DMS53 (cell line): ENCODE measurements at regions not wholly inside any gene's neighbourhood (a gene's known extent, or its start where the extent isn't known, plus 50 kb on each side); places are given as distances from the start of the nearest gene placed in this dataset.

ENCODE experiments used
- DNase-seq: peaks from one replicate; lab custom pipeline; 2025; lab: John Stamatoyannopoulos, UW

DNA sequence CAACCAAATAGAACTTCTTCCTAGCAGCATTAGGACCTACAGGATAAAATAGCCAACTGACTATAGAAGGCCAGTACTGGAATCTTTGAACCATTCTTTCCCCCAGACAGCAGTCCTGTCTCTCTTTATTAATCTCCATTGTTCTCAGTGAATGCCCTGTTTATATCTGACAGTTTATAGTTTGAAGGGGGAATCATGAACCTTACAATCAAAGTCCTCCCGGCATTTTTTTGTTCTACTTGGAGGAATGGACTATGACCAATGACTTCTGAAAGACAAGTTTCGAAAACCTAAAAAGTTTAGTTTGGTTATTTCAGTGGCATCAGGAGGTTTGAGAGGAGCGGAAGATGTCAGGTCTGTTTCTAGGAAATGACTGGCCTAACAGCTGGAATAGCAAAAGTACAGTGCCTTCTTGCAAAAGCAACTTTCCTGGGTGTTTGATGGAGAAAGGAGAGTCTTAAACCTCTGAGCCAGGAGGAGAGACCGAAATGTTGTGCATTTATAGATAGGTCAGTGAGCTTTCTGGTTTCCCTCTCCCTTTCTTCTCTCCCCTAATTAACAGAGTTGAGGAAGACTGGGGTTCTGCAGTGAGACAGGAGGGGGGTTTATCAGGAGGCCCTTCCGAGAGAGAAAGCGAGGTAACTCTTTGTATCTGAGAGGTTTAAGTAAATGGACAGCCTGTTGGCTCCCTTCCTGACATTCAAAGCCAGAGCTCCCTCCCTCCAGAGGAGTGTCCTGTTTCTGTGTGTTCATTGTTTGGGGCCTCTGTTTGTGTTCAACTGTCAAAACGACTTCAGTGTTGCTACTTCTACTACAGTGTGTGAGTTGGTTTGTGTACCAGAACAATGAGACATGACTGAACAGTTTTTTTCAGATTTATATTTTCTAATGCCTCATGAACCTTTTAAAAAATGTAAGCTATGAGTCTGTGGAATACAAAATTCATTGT is 383.0 kb upstream of the RARB start:
- no peak for DNase-seq

DNA sequence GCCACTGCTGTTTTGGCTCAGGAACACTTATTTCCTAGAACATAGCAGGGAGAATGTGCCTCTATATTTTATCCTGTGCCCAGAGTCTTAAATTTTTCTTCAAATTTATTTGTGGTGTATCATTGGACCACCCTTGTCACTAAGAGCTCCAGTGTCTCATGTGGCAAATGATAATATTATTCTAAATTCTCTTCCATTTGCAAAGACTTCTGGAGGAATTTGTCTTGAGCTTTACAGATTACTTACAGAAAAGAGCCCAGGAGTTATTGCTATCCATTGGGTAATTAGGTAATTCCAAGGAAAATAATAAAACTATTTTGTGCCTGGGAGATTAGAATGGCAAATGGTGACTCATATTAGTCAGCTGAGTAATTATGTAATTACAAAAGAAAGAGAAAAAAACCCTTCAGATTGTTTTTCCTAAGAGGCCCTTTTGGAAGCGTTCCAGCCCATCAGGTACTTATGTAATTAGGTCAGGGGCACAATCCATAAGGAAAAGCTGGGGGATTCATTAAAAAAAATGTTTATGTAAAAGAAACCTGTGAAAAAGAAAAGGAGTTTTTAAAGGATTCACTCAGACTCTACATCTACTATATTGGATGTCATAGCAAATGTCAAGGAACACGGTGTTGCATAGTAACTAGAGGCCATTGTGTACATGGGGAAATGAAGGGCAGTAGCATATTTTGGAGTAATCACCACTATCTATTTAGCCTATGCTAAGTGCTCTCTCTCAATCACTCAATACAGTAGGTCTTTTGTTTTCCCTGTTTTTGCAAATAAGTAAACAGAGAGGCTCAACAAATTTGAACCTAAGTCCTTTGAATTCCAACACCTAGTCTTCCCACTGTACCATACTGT is 380.9 kb upstream of the RARB start:
- peak; percentile 0 for DNase-seq

DNA sequence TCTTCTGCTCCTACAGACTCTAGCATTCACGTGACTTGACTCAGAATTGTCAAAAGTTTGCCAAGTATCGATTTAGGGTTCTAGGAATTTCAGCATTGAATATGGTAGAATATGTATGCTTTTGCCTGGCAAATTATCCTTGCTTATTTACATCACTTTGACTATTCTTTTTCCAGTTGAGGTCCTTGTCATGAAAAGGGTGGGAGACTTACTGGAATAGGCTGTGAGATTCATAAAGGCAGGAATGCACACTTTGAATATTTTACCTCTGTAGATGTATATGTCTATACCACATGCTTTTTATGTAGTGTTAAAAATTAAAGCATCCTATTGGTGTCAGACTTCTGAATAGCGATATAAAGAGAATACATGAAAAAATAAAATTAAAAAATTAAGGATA is 378.8 kb upstream of the RARB start:
- DNase-seq = no peak

DNA sequence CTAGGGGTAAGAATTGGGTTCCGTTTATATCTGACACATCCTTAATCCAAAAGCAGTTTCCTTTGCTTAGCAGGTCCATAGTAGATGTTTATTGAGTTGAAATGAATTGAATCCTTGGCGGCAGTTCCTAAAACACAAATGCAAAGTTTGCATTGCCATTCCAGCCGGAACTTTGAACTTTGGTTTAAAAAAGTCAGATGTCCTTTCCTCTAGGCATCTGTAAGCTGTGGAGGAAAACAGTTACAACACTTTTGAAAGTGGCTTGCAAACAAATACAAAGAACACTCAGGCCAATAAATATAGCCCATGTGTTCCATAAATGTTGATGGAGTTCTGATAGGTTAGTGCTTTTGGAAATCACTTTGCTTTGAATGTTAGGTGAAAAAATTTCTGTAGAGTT is 374.7 kb upstream of the RARB start:
- no peak for DNase-seq

DNA sequence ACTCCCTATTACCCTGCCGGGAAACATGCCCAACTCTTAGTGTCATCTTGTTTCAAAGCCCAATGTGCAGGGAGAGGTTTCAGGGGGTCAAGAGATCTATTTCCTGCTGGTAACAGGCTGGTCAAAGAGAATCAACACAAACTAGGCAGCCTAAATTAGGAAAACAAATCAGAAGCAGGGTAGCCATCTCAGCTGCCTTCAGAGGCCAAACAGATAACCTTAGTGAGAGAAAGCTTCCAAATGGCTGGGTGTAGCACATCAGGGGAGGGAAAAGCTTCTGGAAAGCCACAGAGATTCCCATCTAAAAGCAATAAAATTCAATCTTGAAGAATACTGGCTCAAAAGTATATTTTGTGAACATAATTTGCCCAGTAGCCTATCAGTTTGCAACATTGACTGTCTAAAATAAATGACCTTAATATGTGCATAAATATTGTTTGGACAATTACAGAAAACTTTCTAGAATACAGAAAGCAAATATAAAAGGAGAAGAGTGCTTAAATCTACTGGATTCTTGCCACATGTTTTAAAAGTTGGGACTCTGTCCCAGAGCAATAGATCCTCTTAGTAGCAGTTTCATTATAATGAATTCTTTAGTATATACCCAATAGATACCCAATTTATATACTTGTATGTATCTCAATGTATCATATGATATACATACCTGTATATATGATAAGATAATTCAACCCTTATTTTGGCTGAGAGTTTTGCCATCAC is 371.9 kb upstream of the RARB start:
- no peak for DNase-seq

DNA sequence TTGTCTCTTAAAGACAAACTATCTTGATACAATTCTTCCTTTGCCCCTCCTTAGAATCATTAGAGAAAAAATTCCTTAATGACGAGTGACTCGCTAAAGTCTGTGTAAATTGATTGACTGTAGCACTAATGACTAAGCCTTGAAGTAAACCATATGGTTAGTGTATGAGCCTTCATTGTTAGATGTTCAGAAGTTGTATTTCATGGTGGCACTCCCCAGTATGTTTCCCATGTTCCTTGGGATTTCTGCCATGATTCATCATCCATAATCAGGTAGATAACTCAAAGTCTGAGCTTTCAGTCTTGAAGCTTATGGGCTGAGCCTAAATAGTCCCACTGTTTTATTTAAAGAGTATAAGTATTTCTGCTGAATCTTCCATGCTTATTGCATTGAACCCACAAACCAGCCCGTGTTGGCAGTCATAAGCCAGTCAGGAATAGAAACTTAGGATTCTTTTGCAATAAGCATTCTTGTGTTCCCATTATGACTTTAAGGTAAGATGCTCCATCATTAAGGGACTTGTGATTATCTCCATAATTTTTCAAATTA is 371.2 kb upstream of the RARB start:
- no peak for DNase-seq

DNA sequence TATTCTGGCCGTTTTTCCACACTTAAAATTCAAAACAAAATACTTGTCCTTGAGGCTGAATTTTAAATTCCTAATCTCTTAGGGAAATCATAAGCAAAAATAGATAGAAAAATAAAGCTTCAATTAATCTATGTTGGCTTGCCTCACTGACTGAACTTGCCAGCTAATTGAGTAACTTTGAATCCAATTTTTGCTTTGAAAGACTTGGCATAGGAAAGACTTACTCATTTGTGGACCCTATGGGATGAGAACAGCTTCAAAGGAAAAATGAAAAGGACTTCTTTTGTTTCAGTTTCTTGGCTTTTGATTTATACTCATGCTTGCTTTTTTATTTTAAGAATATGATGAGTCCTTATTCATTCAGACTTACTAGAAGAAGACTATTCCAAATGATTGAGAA is 370.7 kb upstream of the RARB start:
- DNase-seq = no peak

DNA sequence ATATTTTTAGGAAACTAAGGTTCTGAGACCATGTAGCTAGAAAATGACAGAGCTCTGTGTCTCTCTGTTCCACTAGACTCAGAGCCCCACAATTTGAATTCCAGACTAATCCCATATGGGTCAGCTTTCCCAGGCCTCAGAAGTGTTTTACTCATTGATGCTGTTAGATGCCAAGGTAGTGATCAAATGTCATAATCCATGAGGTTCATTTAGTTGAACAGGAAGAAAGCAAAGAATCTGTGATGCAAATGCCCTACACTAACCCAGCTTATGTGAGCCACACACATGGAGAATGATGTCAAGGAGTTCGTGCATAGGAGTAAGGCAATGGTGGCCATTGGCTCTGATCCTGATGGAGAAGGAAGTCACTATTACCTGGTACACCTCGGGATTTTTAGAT is 363.4 kb upstream of the RARB start:
- DNase-seq = no peak

DNA sequence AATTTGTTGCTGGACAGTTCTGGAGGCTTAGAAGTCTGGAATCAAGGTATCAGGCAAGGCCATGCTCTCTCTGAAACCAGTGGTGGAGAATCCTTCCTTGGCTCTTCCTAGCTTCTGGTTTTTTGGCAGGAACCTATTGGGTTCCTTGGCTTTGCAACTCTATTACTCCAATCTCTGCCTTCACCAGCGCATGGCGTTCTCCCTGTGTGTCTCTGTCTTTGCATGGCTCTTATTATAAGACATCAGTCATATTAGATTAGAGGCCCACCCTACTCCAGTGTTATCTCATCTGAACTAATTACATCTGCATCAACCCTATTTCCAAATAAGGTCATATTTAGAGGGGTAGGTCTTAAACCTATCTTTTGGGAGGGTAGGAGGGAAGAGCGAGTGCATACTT is 358.1 kb upstream of the RARB start:
- DNase-seq = no peak

DNA sequence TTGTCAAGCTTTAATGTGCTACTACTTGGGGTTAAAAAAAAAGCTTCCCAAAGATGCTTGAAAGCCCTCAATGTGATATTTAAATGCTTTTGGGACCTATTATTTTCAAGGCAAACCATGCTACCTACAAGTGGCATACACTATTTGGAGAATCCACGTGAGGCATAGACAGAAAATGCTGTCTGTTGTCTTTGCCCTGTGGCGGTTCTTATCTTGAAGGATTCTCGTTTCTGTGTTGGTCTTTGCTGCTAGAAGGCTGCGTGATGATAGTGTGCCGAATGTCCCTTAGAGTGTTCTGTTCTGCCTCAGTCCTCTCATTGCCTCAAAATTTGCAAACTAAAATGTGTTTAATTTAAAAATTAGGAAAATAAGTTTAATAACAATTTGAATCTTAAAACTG is 356.2 kb upstream of the RARB start:
- DNase-seq = no peak

DNA sequence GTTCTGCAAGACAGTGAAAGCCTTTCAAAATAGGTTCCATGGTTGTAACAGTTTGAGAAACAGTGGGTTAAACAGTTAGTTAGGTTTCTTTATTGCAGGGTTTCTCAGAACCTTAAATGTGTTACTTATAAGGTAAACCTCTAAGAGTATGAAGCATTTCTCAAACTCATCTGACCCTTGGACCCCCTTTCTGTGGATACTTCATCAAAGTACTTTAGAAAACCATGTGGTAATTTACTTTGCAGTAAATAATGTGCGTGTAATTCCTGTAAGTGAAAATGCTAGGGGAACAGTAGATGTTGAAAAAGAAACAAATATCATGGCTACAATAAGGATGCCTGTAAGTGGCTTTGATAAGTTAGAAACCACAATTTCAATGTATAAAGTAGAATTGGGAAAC is 354.6 kb upstream of the RARB start:
- DNase-seq = no peak

DNA sequence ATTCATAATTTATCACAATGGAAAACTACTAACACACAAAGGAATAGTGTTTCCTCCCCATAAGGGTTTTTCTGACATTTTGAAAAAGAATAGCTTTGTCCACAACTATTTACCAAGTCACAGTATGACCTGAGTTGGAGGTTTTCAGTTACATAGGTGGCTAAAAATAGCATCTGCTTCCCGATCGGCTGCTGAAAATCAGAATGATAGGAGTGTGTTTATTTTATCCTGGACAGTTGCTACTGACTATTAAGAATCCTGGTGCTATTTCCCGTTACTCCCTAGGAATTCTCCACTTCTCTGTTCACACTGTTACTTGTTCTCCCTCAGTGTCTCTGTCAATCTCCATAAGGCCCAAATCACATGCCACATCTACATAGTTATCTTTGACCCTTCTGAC is 353.9 kb upstream of the RARB start:
- DNase-seq = no peak

DNA sequence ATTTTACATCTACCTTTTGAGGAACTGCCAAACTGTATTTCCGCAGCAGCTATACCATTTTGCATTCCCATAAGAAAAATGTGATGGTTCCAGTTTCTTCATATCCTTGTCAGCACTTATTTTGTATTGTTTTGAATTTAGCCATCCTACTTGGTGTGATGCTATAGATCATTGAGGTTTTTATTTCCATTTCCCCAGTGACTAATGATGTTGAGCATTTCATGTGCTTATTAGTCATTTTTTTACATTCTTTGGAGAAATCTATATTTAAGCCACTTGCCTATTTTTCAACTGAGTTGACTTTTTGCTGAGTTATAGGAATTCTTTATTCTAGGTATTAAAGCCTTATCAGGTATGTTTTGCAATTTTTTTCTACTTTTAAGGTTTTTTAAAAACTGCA is 347.6 kb upstream of the RARB start:
- DNase-seq = no peak

DNA sequence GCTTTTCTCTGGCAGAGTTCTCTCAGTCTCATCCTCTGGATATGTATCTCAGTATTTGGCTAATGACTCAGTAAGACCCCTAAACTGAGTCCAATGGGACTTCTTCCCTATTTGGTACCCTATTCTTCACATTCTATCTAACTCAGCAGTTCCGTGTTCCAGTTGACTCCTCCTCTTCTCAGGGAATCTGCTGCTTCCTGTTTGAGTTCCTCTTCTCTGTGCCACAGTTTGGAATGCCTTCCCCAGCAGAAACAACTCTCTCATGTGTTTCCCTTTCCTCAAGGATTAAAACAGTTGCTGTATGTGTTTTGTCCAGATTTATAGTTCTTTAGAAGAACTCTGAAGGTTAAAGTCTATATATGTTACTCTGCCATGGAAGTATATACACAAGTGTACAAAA is 344.0 kb upstream of the RARB start:
- peak; percentile 9 for DNase-seq

DNA sequence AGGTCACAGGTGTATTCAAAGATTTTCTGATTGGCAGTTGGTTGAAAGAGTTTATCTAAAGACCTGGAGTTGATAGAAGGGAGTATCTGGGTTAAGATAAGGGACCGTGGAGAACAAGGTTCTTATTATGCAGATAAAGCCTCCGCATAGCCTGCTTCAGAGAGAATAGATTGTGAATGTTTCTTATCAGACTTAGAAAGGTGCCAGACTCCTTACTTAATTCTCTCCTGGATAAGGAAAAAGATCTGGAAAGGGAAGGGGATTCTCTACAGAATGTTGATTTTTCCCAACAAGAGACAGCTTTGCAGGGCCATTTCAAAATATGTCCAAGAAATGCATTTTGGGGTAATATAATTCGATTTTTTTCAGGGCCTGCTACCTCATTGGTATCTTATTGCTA is 341.3 kb upstream of the RARB start:
- DNase-seq = no peak

DNA sequence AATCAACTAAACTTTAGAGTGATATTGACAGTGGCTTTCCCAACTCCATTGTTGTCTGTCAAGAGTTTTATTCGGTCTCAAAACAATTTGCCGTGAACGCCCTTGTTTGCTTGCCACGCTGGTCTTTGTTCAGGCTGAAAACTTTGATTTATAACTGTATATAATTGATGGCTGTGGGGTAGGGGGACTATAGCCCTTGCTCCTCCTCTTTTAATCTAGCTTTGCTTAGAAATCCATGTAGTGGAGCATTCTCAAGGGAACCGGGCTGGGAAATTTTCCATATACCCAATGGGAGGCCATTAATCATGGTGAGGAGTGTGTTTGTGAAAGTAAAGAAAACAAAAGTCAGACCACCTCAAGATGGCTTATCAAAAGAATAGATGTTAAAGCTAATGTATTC is 339.8 kb upstream of the RARB start:
- DNase-seq = no peak

DNA sequence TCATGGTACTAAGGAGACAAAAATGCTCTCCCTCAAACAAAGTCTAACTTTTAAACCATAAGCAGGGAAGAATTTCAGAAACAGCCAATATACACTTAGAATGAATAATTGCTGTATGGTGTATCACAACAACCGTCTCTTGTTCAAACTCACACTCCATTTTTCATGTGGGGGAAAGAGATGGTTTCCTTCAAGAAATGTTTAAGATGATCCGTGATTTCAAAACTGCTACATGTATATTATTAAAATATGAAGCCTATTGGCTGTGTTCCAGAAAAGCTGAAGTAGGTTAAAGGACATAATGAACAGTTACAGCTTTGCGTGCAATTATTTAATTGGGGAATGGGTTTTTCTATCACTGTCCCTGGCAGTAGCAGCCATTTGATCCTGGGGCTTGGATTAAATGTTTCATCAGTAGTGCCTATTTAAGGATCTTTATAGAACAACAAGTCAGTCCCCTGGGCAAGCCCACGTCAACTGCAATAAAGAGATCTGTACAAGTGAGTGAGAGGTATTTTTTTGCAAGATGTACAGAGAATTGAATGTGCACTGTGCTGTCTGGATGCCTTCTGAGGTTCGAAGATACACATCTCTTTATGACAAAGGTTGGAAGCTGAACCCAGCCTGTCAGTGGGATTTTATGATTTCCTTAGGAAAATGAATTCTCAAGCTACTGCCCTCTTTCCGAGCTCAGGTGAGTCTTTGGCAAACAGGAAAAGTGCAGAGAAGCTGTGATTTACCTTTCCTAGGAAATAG is 337.2 kb upstream of the RARB start:
- no peak for DNase-seq

DNA sequence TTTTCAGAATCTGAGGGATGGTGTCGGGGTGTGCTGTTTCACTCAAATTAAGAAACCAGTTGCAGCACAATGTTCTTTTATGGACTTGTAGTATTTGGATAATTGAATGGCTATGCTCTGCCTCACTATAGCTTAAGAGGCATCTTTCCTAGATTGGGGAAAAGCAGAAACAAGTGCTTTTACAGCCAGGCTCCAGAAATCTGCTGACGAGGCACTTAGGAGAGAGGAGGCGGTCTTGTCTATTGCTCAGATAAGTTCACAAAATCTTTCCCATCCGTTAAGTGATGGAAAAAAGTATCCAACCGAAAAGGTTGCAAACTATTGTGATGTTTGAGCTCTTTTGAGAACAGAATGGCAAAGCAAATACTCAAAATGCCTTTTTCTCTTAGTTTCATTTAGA is 336.1 kb upstream of the RARB start:
- DNase-seq = no peak

DNA sequence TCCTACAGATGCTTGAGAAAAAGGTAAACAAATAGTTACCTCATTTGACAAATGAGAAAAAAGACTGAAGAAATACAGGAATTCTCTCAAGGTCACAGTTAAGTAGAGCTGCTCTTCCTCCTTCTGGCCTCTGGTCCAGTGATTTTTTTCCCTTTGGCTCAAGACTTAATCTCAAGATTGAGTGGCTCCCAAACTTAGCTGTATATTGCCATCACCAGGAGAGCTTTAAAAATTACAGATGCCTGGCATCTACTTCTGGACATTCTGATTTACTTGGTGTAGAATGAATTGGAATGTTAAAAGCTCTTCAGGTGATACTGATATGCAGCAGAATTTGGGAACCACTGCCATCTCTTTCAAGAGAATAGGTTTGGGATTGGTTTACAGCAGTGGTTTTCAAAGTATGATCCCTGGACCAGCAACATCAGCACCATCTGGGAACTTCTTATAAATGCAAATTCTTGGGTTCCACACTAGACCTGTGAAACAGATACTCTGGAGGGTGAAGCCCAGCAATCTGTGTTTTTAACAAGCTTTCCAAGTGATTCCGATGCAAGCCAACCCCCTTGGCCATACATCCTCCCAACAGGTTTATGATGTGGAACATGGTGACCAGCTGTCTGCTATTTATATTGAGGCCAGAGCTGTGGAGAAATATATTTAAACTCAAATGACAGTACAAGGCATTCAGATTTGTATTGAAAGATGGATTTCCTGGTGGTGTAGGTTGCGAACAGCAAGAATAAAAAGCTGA is 333.0 kb upstream of the RARB start:
- DNase-seq = no peak

DNA sequence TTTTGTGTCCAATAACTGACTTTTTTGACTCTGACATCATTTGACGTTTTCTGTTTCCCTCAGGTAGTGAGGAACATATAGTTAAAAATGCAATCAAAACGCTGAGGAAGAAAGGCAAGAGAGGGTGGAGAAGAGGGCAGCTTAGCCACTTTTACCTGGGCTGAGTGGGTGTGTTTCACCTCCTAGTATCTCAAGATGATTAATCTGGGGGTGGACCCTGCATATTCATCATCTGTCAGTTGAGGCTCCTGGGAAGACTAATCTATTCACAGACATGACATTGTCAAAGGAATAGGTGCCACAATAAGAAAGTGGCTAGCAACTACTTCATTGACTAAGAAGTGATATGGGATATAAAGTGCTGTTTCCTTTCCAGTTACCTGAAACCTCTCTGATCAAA is 331.5 kb upstream of the RARB start:
- DNase-seq = no peak

DNA sequence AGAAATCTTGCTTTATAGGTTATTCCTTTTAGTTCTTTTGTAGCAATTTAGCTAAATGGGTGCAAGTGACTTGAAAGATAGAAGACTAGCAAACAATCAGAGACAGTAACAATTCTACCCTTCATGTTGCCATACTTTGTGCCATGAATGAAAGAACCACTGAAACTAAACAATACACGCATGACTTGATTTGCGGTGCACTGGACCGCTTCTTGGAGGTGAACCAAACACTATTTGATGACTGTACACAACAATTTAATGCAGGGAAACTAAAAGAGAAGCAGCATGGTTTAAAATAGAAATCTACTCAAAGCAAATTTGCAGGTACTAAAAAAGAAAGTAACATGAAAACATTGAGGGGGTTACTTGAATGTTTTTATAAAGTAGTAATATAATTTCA is 331.0 kb upstream of the RARB start:
- no peak for DNase-seq
